IPS DF 6.9 (cell line): ENCODE measurements at regions not wholly inside any gene's neighbourhood (a gene's known extent, or its start where the extent isn't known, plus 50 kb on each side); places are given as distances from the start of the nearest gene placed in this dataset.

ENCODE experiments used
- DNase-seq: peaks from one replicate; pipeline ENCODE4 v3.0.0-alpha.2; 2013; ENCODE audit warnings: low read depth, low spot score
- H3K27ac ChIP-seq: one replicate; pipeline ENCODE4 v1.5.1; 2013; ENCODE audit warnings: low read length, control low read depth
- H3K27me3 ChIP-seq: 2 replicates; pipeline ENCODE4 v1.6.1; 2013; ENCODE audit warnings: mild to moderate bottlenecking, low read length; ENCODE audit not compliant: control insufficient read depth, insufficient read depth
- H3K36me3 ChIP-seq: 2 replicates; pipeline ENCODE4 v1.6.1; 2013; ENCODE audit warnings: low read length; ENCODE audit not compliant: control insufficient read depth, insufficient read depth
- H3K4me1 ChIP-seq: 2 replicates; pipeline ENCODE4 v1.6.1; 2013; ENCODE audit warnings: low read length; ENCODE audit not compliant: control insufficient read depth, insufficient read depth
- H3K4me3 ChIP-seq: 2 replicates; pipeline ENCODE4 v1.5.1; 2013; ENCODE audit warnings: mild to moderate bottlenecking, low read length
- H3K9me3 ChIP-seq: 2 replicates; pipeline ENCODE4 v1.6.1; 2013; ENCODE audit warnings: low read length, inconsistent platforms; ENCODE audit not compliant: control insufficient read depth, insufficient read depth
- WGBS: extraction: QIAGEN DNeasy Blood & Tissue Kit; methylation state at CpG from one replicate; pipeline ENCODE4 v1.1.7; 2013; ENCODE audit warnings: mixed read lengths, missing lambda C conversion rate; ENCODE audit not compliant: insufficient read length, insufficient coverage; 5-methylcytosine and 5-hydroxymethylcytosine counted together

- no peak for DNase-seq
- peaks cover 3% of the 10 kb centered on the region; the same call in 1 of the 2 replicates for H3K4me1 ChIP-seq
- no CpG with 5 or more reads among the region's 1 CpG for WGBS
- no peaks in the 10 kb centered on the region for H3K27me3 ChIP-seq
- H3K36me3 ChIP-seq = no peaks in the 10 kb centered on the region
- no peak overlapping the region for H3K4me3 ChIP-seq
- no peak overlapping the region for H3K27ac ChIP-seq
- no peaks in the 10 kb centered on the region for H3K9me3 ChIP-seq
Observed at GRCh38 chr18:27707201-27707600, 469.7 kb downstream of the CDH2 start.

GRCh38 chr18:27704736-27705361 is 472.1 kb downstream of the CDH2 start:
- no CpG with 5 or more reads among the region's 3 CpGs for WGBS
- H3K27ac ChIP-seq = no peak overlapping the region
- no peaks in the 10 kb centered on the region; the same call in 1 of the 2 replicates for H3K4me1 ChIP-seq
- DNase-seq = no peak
- H3K9me3 ChIP-seq = no peaks in the 10 kb centered on the region
- no peaks in the 10 kb centered on the region for H3K36me3 ChIP-seq
- no peak overlapping the region for H3K4me3 ChIP-seq
- H3K27me3 ChIP-seq = no peaks in the 10 kb centered on the region

- no peaks in the 10 kb centered on the region for H3K9me3 ChIP-seq
- no CpG with 5 or more reads among the region's 3 CpGs for WGBS
- no peak for DNase-seq
- no peaks in the 10 kb centered on the region for H3K36me3 ChIP-seq
- H3K27ac ChIP-seq = no peak overlapping the region
- H3K4me3 ChIP-seq = no peak overlapping the region
- no peaks in the 10 kb centered on the region for H3K27me3 ChIP-seq
- no peaks in the 10 kb centered on the region for H3K4me1 ChIP-seq
Observed at GRCh38 chr18:27699137-27699536, 477.8 kb downstream of the CDH2 start.

GRCh38 chr18:27696148-27696547 is 480.8 kb downstream of the CDH2 start:
- no peaks in the 10 kb centered on the region for H3K9me3 ChIP-seq
- H3K4me3 ChIP-seq = no peak overlapping the region
- no peaks in the 10 kb centered on the region for H3K27me3 ChIP-seq
- WGBS = no CpG with 5 or more reads among the region's 2 CpGs
- no peaks in the 10 kb centered on the region for H3K4me1 ChIP-seq
- no peak for DNase-seq
- H3K36me3 ChIP-seq = no peaks in the 10 kb centered on the region
- no peak overlapping the region for H3K27ac ChIP-seq

- no peaks in the 10 kb centered on the region for H3K36me3 ChIP-seq
- WGBS = no CpG with 5 or more reads among the region's 4 CpGs
- no peaks in the 10 kb centered on the region for H3K4me1 ChIP-seq
- DNase-seq = no peak
- H3K9me3 ChIP-seq = no peaks in the 10 kb centered on the region
- no peaks in the 10 kb centered on the region for H3K27me3 ChIP-seq
- no peak overlapping the region for H3K4me3 ChIP-seq
- H3K27ac ChIP-seq = no peak overlapping the region
Observed at GRCh38 chr18:27695503-27695902, 481.4 kb downstream of the CDH2 start.

- Histone ChIP-seq H3K9me3 (no peaks in the 10 kb centered on the region), H3K27ac (no peak overlapping the region), H3K36me3 (no peaks in the 10 kb centered on the region), H3K4me1 (no peaks in the 10 kb centered on the region), H3K4me3 (no peak overlapping the region), H3K27me3 (no peaks in the 10 kb centered on the region)
- WGBS = no CpG with 5 or more reads among the region's 7 CpGs
- DNase-seq = no peak
Observed at GRCh38 chr18:27695052-27695451, 481.9 kb downstream of the CDH2 start.

GRCh38 chr18:27688581-27688980 is 488.3 kb downstream of the CDH2 start:
- no peak for DNase-seq
- WGBS = no CpG with 5 or more reads among the region's 1 CpG
- H3K27ac ChIP-seq = no peak overlapping the region
- no peaks in the 10 kb centered on the region for H3K27me3 ChIP-seq
- no peaks in the 10 kb centered on the region for H3K9me3 ChIP-seq
- H3K4me1 ChIP-seq = no peaks in the 10 kb centered on the region
- no peak overlapping the region for H3K4me3 ChIP-seq
- H3K36me3 ChIP-seq = no peaks in the 10 kb centered on the region

- Histone ChIP-seq H3K27ac (no peak overlapping the region), H3K36me3 (no peaks in the 10 kb centered on the region), H3K4me3 (no peak overlapping the region), H3K9me3 (no peaks in the 10 kb centered on the region), H3K4me1 (no peaks in the 10 kb centered on the region), H3K27me3 (no peaks in the 10 kb centered on the region)
- DNase-seq = no peak
Observed at GRCh38 chr18:27687351-27687979, 489.5 kb downstream of the CDH2 start.

- Histone ChIP-seq H3K9me3 (no peaks in the 10 kb centered on the region), H3K4me1 (no peaks in the 10 kb centered on the region), H3K36me3 (no peaks in the 10 kb centered on the region), H3K27me3 (no peaks in the 10 kb centered on the region), H3K4me3 (no peak overlapping the region), H3K27ac (no peak overlapping the region)
- WGBS = no CpG with 5 or more reads among the region's 2 CpGs
- DNase-seq = no peak
Observed at GRCh38 chr18:27685807-27686412, 491.0 kb downstream of the CDH2 start.

GRCh38 chr18:27685091-27685490 is 491.8 kb downstream of the CDH2 start:
- Histone ChIP-seq H3K27ac (no peak overlapping the region), H3K4me3 (no peak overlapping the region), H3K9me3 (no peaks in the 10 kb centered on the region), H3K36me3 (no peaks in the 10 kb centered on the region), H3K27me3 (no peaks in the 10 kb centered on the region), H3K4me1 (no peaks in the 10 kb centered on the region)
- DNase-seq = no peak
- WGBS = no CpG with 5 or more reads among the region's 3 CpGs

GRCh38 chr18:27674411-27674810 is 489.3 kb upstream of the CHST9 start:
- H3K9me3 ChIP-seq = no peaks in the 10 kb centered on the region
- H3K27ac ChIP-seq = no peak overlapping the region
- H3K4me3 ChIP-seq = no peak overlapping the region
- DNase-seq = no peak
- H3K4me1 ChIP-seq = no peaks in the 10 kb centered on the region; the same call in 1 of the 2 replicates
- no CpG with 5 or more reads among the region's 3 CpGs for WGBS
- H3K27me3 ChIP-seq = no peaks in the 10 kb centered on the region
- no peaks in the 10 kb centered on the region for H3K36me3 ChIP-seq
